ENCODE measurements at regions not wholly inside any gene's neighbourhood (a gene's known extent, or its start where the extent isn't known, plus 50 kb on each side); places are given as distances from the start of the nearest gene placed in this dataset.

GRCh38 chr10:78630944-78631838 lies 437.6 kb upstream of the ZMIZ1 start:
- TF ChIP-seq CTCF (conservative IDR thresholded peaks at IDR 0.05; ENCODE audit: low read length), result no peak
- no peak for TF ChIP-seq EZH2phosphoT487 (IDR thresholded peaks at IDR 0.05; ENCODE audit: borderline replicate concordance, low read depth, low read length)

All from OCI-LY7 (cell line).